A673 (cell line): ENCODE measurements at regions not wholly inside any gene's neighbourhood (a gene's known extent, or its start where the extent isn't known, plus 50 kb on each side); places are given as distances from the start of the nearest gene placed in this dataset.
"Not testable (repeated sequence)": the region's sequence is repeated elsewhere in the genome, so short reads cannot be mapped to it uniquely, and the experiment has no call there.

ENCODE experiments used
- BruUV-seq: library from RNA; stranded (reverse); fragments of 400-500 nt; replicated peaks from 2 replicates; lab custom pipeline; 2021; lab: Mats Ljungman, UMichigan
- CTCF ChIA-PET: fragments of 300-600 bp; sonication (Branson Sonifier 250); formaldehyde crosslinking; loops from one replicate; lab custom pipeline; 2022; ENCODE audit warnings: antibody characterized with exemption; lab: Charles Lee
- POLR2A ChIA-PET: fragments of 300-600 bp; sonication (Branson Sonifier 250); formaldehyde crosslinking; loops from one replicate; lab custom pipeline; 2022; ENCODE audit warnings: antibody characterized with exemption; ENCODE audit not compliant: low non-redundant PET; lab: Charles Lee
- DNase-seq: peaks from one replicate; pipeline ENCODE4 v3.0.0-alpha.2; 2015; ENCODE audit warnings: low spot score
- H3K27ac ChIP-seq: fragments of 200-600 bp; sonication (generic); 2 replicates; pipeline ENCODE4 v1.5.1; 2016; ENCODE audit warnings: mixed run types, low read depth, mild to moderate bottlenecking, mixed read lengths, antibody characterized with exemption, low read length; ENCODE audit not compliant: poor library complexity, severe bottlenecking
- H3K27me3 ChIP-seq: fragments of 200-600 bp; sonication (generic); replicated peaks from 2 replicates; pipeline ENCODE4 v1.6.1; 2017; ENCODE audit warnings: mixed run types, low read depth, mild to moderate bottlenecking, mixed read lengths, antibody characterized with exemption, low read length; ENCODE audit not compliant: insufficient read depth, poor library complexity
- H3K36me3 ChIP-seq: fragments of 200-600 bp; sonication (generic); 2 replicates; pipeline ENCODE4 v1.6.1; 2016; ENCODE audit warnings: mixed run types, mild to moderate bottlenecking, mixed read lengths, antibody characterized with exemption, low read length; ENCODE audit not compliant: insufficient read depth, poor library complexity, severe bottlenecking
- H3K4me1 ChIP-seq: fragments of 200-600 bp; sonication (generic); 2 replicates; pipeline ENCODE4 v1.6.1; 2017; ENCODE audit warnings: mixed run types, mild to moderate bottlenecking, mixed read lengths, antibody characterized with exemption, low read length; ENCODE audit not compliant: insufficient read depth, poor library complexity, severe bottlenecking
- H3K4me3 ChIP-seq: fragments of 200-600 bp; sonication (generic); 2 replicates; pipeline ENCODE4 v1.5.1; 2016; ENCODE audit warnings: low read depth, mixed run types, mild to moderate bottlenecking, mixed read lengths, low read length; ENCODE audit not compliant: poor library complexity, severe bottlenecking
- H3K9me3 ChIP-seq: fragments of 200-600 bp; sonication (generic); 2 replicates; pipeline ENCODE4 v1.6.1; 2016; ENCODE audit warnings: mixed run types, low read depth, mild to moderate bottlenecking, mixed read lengths, antibody characterized with exemption, low read length; ENCODE audit not compliant: poor library complexity, severe bottlenecking
- CTCF ChIP-seq: fragments of 300-800, 200-600 bp; sonication (generic); conservative IDR thresholded peaks from 2 replicates; pipeline ENCODE4 v1.5.1; 2017; ENCODE audit warnings: low read depth, mild to moderate bottlenecking, antibody characterized with exemption, low read length, moderate library complexity, mixed read lengths
- EZH2 ChIP-seq: fragments of 200-600 bp; sonication (generic); IDR thresholded peaks from 2 replicates; pipeline ENCODE4 v1.6.1; 2017; ENCODE audit warnings: borderline replicate concordance, low read depth, mild to moderate bottlenecking, mixed read lengths, antibody characterized with exemption, low read length; ENCODE audit not compliant: poor library complexity, severe bottlenecking
- intact Hi-C: fragments of 100-400 bp; cut with micrococcal nuclease; formaldehyde crosslinking; loops from one replicate; pipeline ENCODE4 v1.10.0; 2022; ENCODE audit not compliant: unreplicated experiment

- ChIA-PET POLR2A (no interaction called here), CTCF (no interaction called here)
- no TSS peak for BruUV-seq
- Histone ChIP-seq H3K9me3 (no peaks in the 10 kb centered on the region), H3K27me3 (no peaks in the 10 kb centered on the region), H3K27ac (no peak overlapping the region), H3K4me1 (no peaks in the 10 kb centered on the region), H3K36me3 (no peaks in the 10 kb centered on the region), H3K4me3 (no peak overlapping the region)
- TF ChIP-seq EZH2 (no peak), CTCF (no peak)
- intact Hi-C loops: no loop called here
- no peak for DNase-seq
These were observed 133.5 kb upstream of the MRPS30 start for GRCh38 chr5:44675296-44675695.

GRCh38 chr5:44674461-44674860 lies 134.3 kb upstream of the MRPS30 start:
- Histone ChIP-seq H3K27ac (no peak overlapping the region), H3K9me3 (no peaks in the 10 kb centered on the region), H3K27me3 (no peaks in the 10 kb centered on the region), H3K4me1 (no peaks in the 10 kb centered on the region), H3K4me3 (no peak overlapping the region), H3K36me3 (no peaks in the 10 kb centered on the region)
- ChIA-PET POLR2A (no interaction called here), CTCF (no interaction called here)
- DNase-seq: no peak
- no TSS peak for BruUV-seq
- TF ChIP-seq EZH2 (no peak), CTCF (no peak)
- intact Hi-C loops: no loop called here

GRCh38 chr5:44668471-44668870 lies 140.3 kb upstream of the MRPS30 start:
- BruUV-seq, H3K4me1 ChIP-seq: not testable (repeated sequence)

GRCh38 chr5:44665101-44665701 lies 143.5 kb upstream of the MRPS30 start:
- Histone ChIP-seq H3K36me3 (no peaks in the 10 kb centered on the region), H3K4me1 (no peaks in the 10 kb centered on the region), H3K27me3 (no peaks in the 10 kb centered on the region), H3K27ac (no peak overlapping the region), H3K4me3 (no peak overlapping the region), H3K9me3 (no peaks in the 10 kb centered on the region)
- no peak for DNase-seq
- ChIA-PET POLR2A (no interaction called here), CTCF (no interaction called here)
- intact Hi-C loops: no loop called here
- no TSS peak for BruUV-seq
- TF ChIP-seq EZH2 (no peak), CTCF (no peak)

More at GRCh38 chr5:44668471-44668870, 140.3 kb upstream of the MRPS30 start:
- H3K27ac ChIP-seq, H3K36me3 ChIP-seq, CTCF ChIA-PET, H3K9me3 ChIP-seq, POLR2A ChIA-PET, H3K4me3 ChIP-seq, intact Hi-C loops, DNase-seq, H3K27me3 ChIP-seq: not testable (repeated sequence)
